Mucosa of rectum (tissue), 2 donors: ENCODE measurements at regions not wholly inside any gene's neighbourhood (a gene's known extent, or its start where the extent isn't known, plus 50 kb on each side); places are given as distances from the start of the nearest gene placed in this dataset.

Experiments used
- H3K27ac ChIP-seq, 2 donors: one replicate each; pipeline ENCODE4 v1.7.0; 2013; ENCODE audit warnings: inconsistent platforms in 2 of 2, low read depth in 2 of 2, low read length in 2 of 2
- H3K27me3 ChIP-seq, 2 donors: one replicate each; pipeline ENCODE4 v1.7.0; 2013; ENCODE audit warnings: low read length in 2 of 2; ENCODE audit not compliant: control insufficient read depth in 2 of 2, insufficient read depth in 2 of 2
- H3K36me3 ChIP-seq, 2 donors: one replicate each; pipeline ENCODE4 v1.7.0; 2013; ENCODE audit warnings: low read length in 2 of 2; ENCODE audit not compliant: control insufficient read depth in 2 of 2, insufficient read depth in 2 of 2
- H3K4me1 ChIP-seq, 2 donors: one replicate each; pipeline ENCODE4 v1.7.0; 2013; ENCODE audit warnings: low read length in 2 of 2, mild to moderate bottlenecking in 1 of 2; ENCODE audit not compliant: control insufficient read depth in 2 of 2, insufficient read depth in 2 of 2
- H3K4me3 ChIP-seq, 2 donors: one replicate each; pipeline ENCODE4 v1.7.0; 2013; ENCODE audit warnings: low read length in 2 of 2
- H3K9ac ChIP-seq, 2 donors: one replicate each; pipeline ENCODE4 v1.7.0; 2013; ENCODE audit warnings: low read length in 2 of 2, low read depth in 1 of 2, mild to moderate bottlenecking in 1 of 2
- H3K9me3 ChIP-seq, 2 donors: one replicate each; pipeline ENCODE4 v1.7.0; 2013; ENCODE audit warnings: low read length in 2 of 2; ENCODE audit not compliant: control insufficient read depth in 2 of 2
- donor health status: healthy.
- donor health status: Normal muscosa, but diverticular disease.

- peaks cover 4 to 6% of the 10 kb centered on the region in 2 donors for H3K27me3 ChIP-seq
- no peak overlapping the region for H3K9ac ChIP-seq
- H3K4me1 ChIP-seq: no peaks in the 10 kb centered on the region
These were observed 52.0 kb upstream of the GATA5 start for GRCh38 chr20:62527781-62528180.

GRCh38 chr20:62528983-62529891, 53.4 kb upstream of the GATA5 start:
- H3K27ac ChIP-seq: no peak overlapping the region
- no peaks in the 10 kb centered on the region for H3K4me1 ChIP-seq
- H3K4me3 ChIP-seq: no peak overlapping the region
- peaks cover 2 to 4% of the 10 kb centered on the region in 2 donors for H3K27me3 ChIP-seq
- no peak overlapping the region for H3K9ac ChIP-seq
- no peaks in the 10 kb centered on the region for H3K9me3 ChIP-seq
- H3K36me3 ChIP-seq: no peaks in the 10 kb centered on the region

More at GRCh38 chr20:62527781-62528180, 52.0 kb upstream of the GATA5 start:
- Histone ChIP-seq H3K36me3 (no peaks in the 10 kb centered on the region), H3K9me3 (no peaks in the 10 kb centered on the region), H3K27ac (no peak overlapping the region), H3K4me3 (no peak overlapping the region)

- Histone ChIP-seq H3K4me1 (no peaks in the 10 kb centered on the region), H3K9ac (no peak overlapping the region), H3K4me3 (no peak overlapping the region), H3K36me3 (no peaks in the 10 kb centered on the region), H3K27me3 (peaks cover 0 to 2% of the 10 kb centered on the region in 2 donors), H3K9me3 (no peaks in the 10 kb centered on the region), H3K27ac (no peak overlapping the region)
These were observed 54.3 kb upstream of the GATA5 start for GRCh38 chr20:62529896-62530642.

- Histone ChIP-seq H3K4me1 (no peaks in the 10 kb centered on the region), H3K9me3 (no peaks in the 10 kb centered on the region), H3K9ac (no peak overlapping the region), H3K4me3 (no peak overlapping the region), H3K27ac (no peak overlapping the region), H3K36me3 (no peaks in the 10 kb centered on the region), H3K27me3 (peaks cover 0 to 2% of the 10 kb centered on the region in 2 donors)
These were observed 54.8 kb upstream of the GATA5 start for GRCh38 chr20:62530643-62531032.

DNA sequence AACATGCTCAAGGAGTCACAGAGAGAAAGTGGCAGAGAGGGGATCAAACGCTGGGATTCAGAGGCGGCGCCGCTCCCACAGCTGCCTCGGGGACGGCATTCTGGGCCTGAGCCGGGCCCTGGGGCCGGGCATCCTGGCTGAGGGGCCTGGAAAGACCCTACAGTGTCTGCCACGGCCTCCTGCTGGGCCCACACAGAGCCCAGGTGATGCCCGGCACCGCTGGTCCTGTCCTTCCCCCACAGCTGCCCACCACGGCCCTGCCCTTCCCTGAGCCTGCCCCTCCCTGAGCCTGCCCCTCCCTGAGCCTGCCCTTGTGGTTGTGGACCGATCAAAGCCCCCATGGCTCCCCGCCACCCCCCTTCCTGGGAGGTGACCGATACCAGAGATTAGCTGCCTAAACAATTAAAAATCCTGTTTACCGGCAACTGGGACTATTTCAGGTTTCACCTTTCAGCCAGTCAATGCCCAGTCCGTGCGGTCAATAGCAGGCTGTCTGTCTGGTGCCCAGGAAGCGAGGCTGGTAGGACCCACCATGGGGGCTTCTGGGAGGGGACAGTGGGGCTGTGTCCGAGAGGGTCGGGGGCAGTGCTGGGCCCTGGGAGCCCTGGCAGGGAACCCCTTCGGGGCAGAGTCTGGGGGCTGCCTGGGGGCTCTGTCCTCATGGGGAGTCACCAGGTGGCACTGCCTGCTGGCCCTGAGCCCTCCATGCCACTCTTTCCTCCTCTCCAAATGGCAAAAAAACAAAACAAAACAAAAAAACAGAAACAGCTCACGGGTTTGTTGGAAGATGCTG, 55.4 kb upstream of the GATA5 start:
- H3K27ac ChIP-seq: no peak overlapping the region
- H3K36me3 ChIP-seq: no peaks in the 10 kb centered on the region
- H3K27me3 ChIP-seq: no peaks in the 10 kb centered on the region
- no peaks in the 10 kb centered on the region for H3K4me1 ChIP-seq
- no peaks in the 10 kb centered on the region for H3K9me3 ChIP-seq
- H3K4me3 ChIP-seq: no peak overlapping the region
- H3K9ac ChIP-seq: no peak overlapping the region

DNA sequence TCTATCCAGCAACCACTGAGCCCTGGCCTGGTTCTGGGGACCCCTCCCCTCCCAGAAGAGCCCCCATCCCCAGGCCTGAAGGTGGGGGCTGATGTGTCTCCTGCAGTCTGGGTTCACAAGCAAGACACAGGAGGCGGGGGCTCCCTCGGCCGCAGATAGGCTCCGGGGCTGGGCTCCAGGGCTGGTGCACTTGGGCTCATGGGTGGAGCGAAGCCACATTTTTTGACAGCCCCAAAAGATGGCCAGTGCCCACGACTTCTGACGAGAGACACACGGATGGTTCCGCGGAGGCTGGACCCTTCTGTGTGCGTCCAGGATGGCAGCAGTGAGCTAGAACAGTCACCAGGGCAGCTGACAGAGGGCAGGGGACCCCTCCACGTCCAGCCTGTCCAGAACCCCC, 57.1 kb upstream of the GATA5 start:
- Histone ChIP-seq H3K27me3 (no peaks in the 10 kb centered on the region), H3K4me1 (no peaks in the 10 kb centered on the region), H3K9ac (no peak overlapping the region), H3K36me3 (no peaks in the 10 kb centered on the region), H3K27ac (no peak overlapping the region), H3K9me3 (no peaks in the 10 kb centered on the region), H3K4me3 (no peak overlapping the region)

DNA sequence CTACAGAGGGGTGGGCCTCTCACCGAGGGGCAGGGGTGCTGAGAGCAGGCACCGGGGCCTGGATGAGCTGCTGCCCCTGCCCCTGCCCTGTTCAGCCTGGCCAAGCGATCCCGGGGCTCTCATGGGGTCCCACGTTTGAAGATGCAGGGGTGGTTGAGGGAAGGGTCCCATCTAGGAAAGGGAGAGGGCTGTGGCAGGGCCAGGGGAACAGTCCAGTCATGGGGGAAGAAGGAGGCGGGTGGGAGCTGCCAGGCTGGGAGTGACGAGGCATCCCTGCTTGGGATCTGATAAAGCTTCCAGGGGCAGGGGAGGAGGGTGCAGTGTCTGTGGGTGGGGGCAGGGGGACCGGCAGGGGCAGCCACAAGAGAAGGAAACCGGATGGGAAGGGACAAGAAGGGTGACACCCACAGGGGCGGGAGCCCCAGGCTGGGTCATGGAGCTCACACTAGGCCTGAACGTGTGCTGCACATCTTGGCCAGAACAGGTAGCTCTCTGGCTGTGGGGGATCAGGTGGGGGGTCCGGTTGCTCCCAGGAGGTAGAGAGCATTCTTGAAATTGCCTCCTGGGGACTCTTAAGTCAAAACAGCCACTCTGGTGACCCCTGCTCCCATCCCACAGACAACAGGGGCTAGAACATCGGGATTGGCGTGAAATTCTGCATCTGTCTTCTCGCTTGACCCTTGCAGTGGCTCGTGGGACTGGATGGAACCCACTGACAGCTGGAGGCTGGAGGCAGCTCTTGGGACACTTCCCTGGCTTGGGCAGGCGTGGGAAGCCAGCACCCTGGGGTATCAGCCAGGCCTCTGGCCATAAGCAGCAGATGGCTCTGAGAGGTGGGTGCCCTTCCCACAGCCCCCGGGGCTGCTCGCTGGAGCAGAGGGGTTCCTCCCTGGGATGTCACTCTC, 58.0 kb upstream of the GATA5 start:
- Histone ChIP-seq H3K9me3 (no peaks in the 10 kb centered on the region), H3K36me3 (no peaks in the 10 kb centered on the region), H3K4me3 (no peak overlapping the region), H3K9ac (no peak overlapping the region), H3K4me1 (no peaks in the 10 kb centered on the region), H3K27ac (no peak overlapping the region), H3K27me3 (no peaks in the 10 kb centered on the region)

DNA sequence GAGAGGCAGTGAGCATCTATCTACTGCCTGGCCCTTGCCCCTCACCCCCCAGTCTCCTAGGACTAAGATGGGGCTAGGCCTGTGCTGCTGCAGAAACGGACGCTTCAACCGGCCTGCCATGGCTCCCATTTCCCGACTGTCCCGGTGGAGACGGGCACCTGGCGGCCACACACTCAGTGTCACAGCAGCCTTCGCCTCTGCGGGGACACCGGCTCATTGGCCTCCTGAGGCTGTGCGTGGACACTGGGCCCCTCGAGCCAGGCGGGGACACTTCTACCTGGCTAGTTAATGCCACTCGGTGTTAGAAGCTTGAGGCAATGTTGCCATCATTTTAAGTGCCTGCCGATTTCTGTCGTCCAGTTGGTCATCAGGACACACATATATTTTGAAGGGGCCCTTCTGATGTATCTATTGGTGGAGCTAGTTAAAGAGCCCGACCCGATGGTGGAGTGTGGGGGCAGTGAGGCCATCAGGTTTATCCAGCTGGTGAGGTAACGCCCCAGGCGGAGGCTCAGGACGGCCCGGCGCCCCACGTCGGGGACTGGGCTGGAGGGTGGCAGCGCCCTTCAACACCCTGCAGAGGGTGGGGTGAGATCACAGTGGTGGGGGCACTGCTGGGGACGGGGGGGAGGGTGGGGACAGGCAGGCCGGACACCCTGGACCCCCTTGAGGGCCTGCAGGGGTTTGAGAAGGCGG, 58.9 kb upstream of the GATA5 start:
- H3K9me3 ChIP-seq: no peaks in the 10 kb centered on the region
- no peak overlapping the region for H3K27ac ChIP-seq
- H3K36me3 ChIP-seq: no peaks in the 10 kb centered on the region
- peaks cover 0 to 2% of the 10 kb centered on the region in 2 donors for H3K27me3 ChIP-seq
- no peak overlapping the region for H3K9ac ChIP-seq
- H3K4me3 ChIP-seq: no peak overlapping the region
- no peaks in the 10 kb centered on the region for H3K4me1 ChIP-seq

- Histone ChIP-seq H3K4me1 (no peaks in the 10 kb centered on the region), H3K9ac (no peak overlapping the region), H3K9me3 (no peaks in the 10 kb centered on the region), H3K27me3 (peaks cover 0 to 2% of the 10 kb centered on the region in 2 donors), H3K4me3 (no peak overlapping the region), H3K27ac (no peak overlapping the region), H3K36me3 (no peaks in the 10 kb centered on the region)
These were observed 59.6 kb upstream of the GATA5 start for GRCh38 chr20:62535282-62535811.
